ENCODE measurements at regions not wholly inside any gene's neighbourhood (a gene's known extent, or its start where the extent isn't known, plus 50 kb on each side); places are given as distances from the start of the nearest gene placed in this dataset.

DNA sequence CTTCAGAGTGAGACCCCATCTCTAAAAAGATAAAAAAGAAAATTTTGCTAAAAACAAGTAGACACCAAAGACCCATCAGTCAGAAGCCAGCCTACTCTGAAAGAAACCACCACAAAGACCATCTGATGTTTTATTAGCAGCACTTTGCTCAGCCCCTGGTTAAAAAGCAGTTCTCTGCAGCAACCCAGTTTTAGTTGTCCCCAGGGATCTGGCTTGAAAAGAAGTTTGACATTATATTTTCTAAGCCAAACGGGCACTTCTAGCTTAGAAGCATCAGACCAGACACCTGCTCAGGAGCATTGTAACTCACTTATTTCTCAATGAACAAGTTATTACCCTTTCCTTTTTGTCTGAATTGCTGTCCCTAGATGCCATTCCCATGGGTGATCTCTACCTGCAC lies 164.2 kb upstream of the ETAA1 start:
- H3K4me1 Mint-ChIP-seq = peaks cover 0 to 4% of the 10 kb centered on the region in 2 donors
- WGBS (ENCODE audit: insufficient coverage) = 84% methylated on average over 1 of the region's 1 CpG
- no peak overlapping the region for H3K4me3 Mint-ChIP-seq
- no peak overlapping the region for H3K4me3 ChIP-seq (ENCODE audit: low read length)
- no peak overlapping the region for H3K27ac ChIP-seq (ENCODE audit: low read length)
- peaks cover 6 to 10% of the 10 kb centered on the region in 2 donors for H3K27me3 Mint-ChIP-seq (ENCODE audit: low read depth in 2 of 2)
- DNase-seq = no peak
- TF ChIP-seq CTCF (IDR thresholded peaks at IDR 0.05) = no peak
- H3K27ac Mint-ChIP-seq = no peak overlapping the region
- H3K9me3 Mint-ChIP-seq = peaks cover 0 to 2% of the 10 kb centered on the region in 2 donors
- H3K27me3 ChIP-seq (ENCODE audit: control insufficient read depth, insufficient read depth, low read length) = no peaks in the 10 kb centered on the region
- no peak for ATAC-seq
- H3K36me3 ChIP-seq (ENCODE audit: control insufficient read depth, insufficient read depth, low read length) = no peaks in the 10 kb centered on the region
- H3K9me3 ChIP-seq (ENCODE audit: control insufficient read depth, insufficient read depth, low read length) = no peaks in the 10 kb centered on the region
- intact Hi-C loops (cut with micrococcal nuclease) = no loop called here
- no peaks in the 10 kb centered on the region for H3K4me1 ChIP-seq (ENCODE audit: control insufficient read depth, insufficient read depth, low read length)
- H3K36me3 Mint-ChIP-seq = no peaks in the 10 kb centered on the region

DNA sequence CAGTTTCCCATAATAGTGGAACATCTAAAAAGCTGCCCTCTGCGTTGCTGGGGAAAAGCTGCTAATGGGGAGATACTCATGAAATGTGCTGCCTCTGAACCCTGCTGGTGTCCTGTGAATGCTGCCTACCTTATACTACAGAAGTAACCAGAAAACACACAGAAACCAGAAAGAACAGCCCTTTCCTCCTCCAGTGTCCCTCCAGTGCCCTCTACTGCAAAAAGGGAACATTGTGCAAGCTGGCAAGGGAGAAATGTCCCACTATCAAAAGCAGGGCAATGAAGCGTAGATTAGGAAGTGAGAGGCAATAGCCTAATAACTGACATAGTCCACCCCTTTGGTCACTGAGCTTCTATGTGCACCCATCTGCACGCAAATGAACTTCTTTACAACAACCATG lies 162.7 kb upstream of the ETAA1 start:
- WGBS (ENCODE audit: insufficient coverage) = 56% methylated on average over 3 of the region's 3 CpGs
- H3K9me3 Mint-ChIP-seq = peaks cover 0 to 2% of the 10 kb centered on the region in 2 donors

DNA sequence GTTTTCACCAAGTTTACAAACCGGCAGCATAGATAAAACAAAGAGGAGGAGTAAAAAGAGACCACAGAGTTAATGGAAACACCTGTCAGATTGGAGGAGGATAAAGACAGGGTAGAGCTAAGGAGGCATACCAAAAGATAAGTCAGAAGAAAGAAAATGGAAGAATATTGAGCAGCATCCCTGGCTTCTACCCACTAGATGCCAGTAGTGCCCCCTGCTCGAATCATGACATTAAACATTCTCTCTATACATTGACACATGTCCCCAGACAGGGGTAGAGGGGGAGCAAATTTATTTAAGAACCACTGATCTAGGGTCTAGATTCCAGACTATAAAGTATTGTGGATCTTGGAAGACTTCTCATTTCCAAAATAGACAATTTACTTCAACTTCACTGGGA lies 159.8 kb upstream of the ETAA1 start:
- peaks cover 0 to 2% of the 10 kb centered on the region in 2 donors for H3K9me3 Mint-ChIP-seq
- ATAC-seq (no peak), DNase-seq (no peak)
- Histone ChIP-seq H3K4me3 (ENCODE audit: low read length) (no peak overlapping the region), H3K36me3 (ENCODE audit: control insufficient read depth, insufficient read depth, low read length) (no peaks in the 10 kb centered on the region), H3K9me3 (ENCODE audit: control insufficient read depth, insufficient read depth, low read length) (no peaks in the 10 kb centered on the region), H3K27me3 (ENCODE audit: control insufficient read depth, insufficient read depth, low read length) (no peaks in the 10 kb centered on the region), H3K27ac (ENCODE audit: low read length) (no peak overlapping the region), H3K4me1 (ENCODE audit: control insufficient read depth, insufficient read depth, low read length) (no peaks in the 10 kb centered on the region)
- H3K36me3 Mint-ChIP-seq = no peaks in the 10 kb centered on the region
- no peaks in the 10 kb centered on the region for H3K4me1 Mint-ChIP-seq
- WGBS (ENCODE audit: insufficient coverage) = 94% methylated on average over 1 of the region's 2 CpGs
- TF ChIP-seq CTCF (IDR thresholded peaks at IDR 0.05) = no peak
- no peak overlapping the region for H3K4me3 Mint-ChIP-seq
- no peak overlapping the region for H3K27ac Mint-ChIP-seq
- intact Hi-C loops (cut with micrococcal nuclease) = no loop called here
- H3K27me3 Mint-ChIP-seq (ENCODE audit: low read depth in 2 of 2) = peaks cover 6 to 10% of the 10 kb centered on the region in 2 donors

More for the DNA sequence above, 162.7 kb upstream of the ETAA1 start:
- H3K27ac Mint-ChIP-seq = no peak overlapping the region
- H3K4me3 Mint-ChIP-seq = no peak overlapping the region
- Histone ChIP-seq H3K27ac (ENCODE audit: low read length) (no peak overlapping the region), H3K4me1 (ENCODE audit: control insufficient read depth, insufficient read depth, low read length) (no peaks in the 10 kb centered on the region), H3K4me3 (ENCODE audit: low read length) (no peak overlapping the region), H3K36me3 (ENCODE audit: control insufficient read depth, insufficient read depth, low read length) (no peaks in the 10 kb centered on the region), H3K27me3 (ENCODE audit: control insufficient read depth, insufficient read depth, low read length) (no peaks in the 10 kb centered on the region), H3K9me3 (ENCODE audit: control insufficient read depth, insufficient read depth, low read length) (no peaks in the 10 kb centered on the region)
- no peaks in the 10 kb centered on the region for H3K4me1 Mint-ChIP-seq
- intact Hi-C loops (cut with micrococcal nuclease) = no loop called here
- no peak for TF ChIP-seq CTCF (IDR thresholded peaks at IDR 0.05)
- DNase-seq (no peak), ATAC-seq (no peak)
- H3K27me3 Mint-ChIP-seq (ENCODE audit: low read depth in 2 of 2) = peaks cover 6 to 10% of the 10 kb centered on the region in 2 donors
- no peaks in the 10 kb centered on the region for H3K36me3 Mint-ChIP-seq

DNA sequence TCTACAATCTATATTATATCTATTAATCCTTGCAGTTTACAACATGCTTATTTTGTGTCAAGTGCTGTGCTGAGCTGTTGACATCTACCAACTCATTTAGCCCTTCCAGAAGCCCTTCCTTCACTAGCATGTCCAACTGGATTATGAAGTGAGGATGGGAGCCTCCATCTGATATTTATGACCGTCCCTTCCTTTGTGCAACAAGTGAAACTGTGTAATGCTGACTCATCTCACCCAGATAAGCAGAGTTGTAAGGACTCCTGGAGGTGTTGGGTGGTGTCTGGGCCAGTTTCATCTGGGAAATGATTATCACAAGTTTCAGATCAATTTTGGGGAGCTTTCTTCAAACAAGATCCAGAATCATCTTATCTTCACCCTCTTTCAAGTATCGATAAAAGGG lies 156.6 kb upstream of the ETAA1 start:
- peaks cover 0 to 2% of the 10 kb centered on the region in 2 donors for H3K9me3 Mint-ChIP-seq
- no peak overlapping the region for H3K4me3 Mint-ChIP-seq
- H3K36me3 ChIP-seq (ENCODE audit: control insufficient read depth, insufficient read depth, low read length) = no peaks in the 10 kb centered on the region
- TF ChIP-seq CTCF (IDR thresholded peaks at IDR 0.05) = no peak
- no peaks in the 10 kb centered on the region for H3K36me3 Mint-ChIP-seq
- peaks cover 3 to 17% of the 10 kb centered on the region in 2 donors for H3K27me3 Mint-ChIP-seq (ENCODE audit: low read depth in 2 of 2)
- no peaks in the 10 kb centered on the region for H3K4me1 ChIP-seq (ENCODE audit: control insufficient read depth, insufficient read depth, low read length)
- no peaks in the 10 kb centered on the region for H3K27me3 ChIP-seq (ENCODE audit: control insufficient read depth, insufficient read depth, low read length)
- no peak overlapping the region for H3K27ac ChIP-seq (ENCODE audit: low read length)
- H3K9me3 ChIP-seq (ENCODE audit: control insufficient read depth, insufficient read depth, low read length) = no peaks in the 10 kb centered on the region
- H3K4me3 ChIP-seq (ENCODE audit: low read length) = no peak overlapping the region
- H3K4me1 Mint-ChIP-seq = no peaks in the 10 kb centered on the region
- ATAC-seq (no peak), DNase-seq (no peak)
- 95% methylated on average over 2 of the region's 2 CpGs for WGBS (ENCODE audit: insufficient coverage)
- H3K27ac Mint-ChIP-seq = no peak overlapping the region
- intact Hi-C loops (cut with micrococcal nuclease) = no loop called here

Data from natural killer cell (primary cell).